Endothelial cell of umbilical vein (primary cell): ENCODE measurements at regions not wholly inside any gene's neighbourhood (a gene's known extent, or its start where the extent isn't known, plus 50 kb on each side); places are given as distances from the start of the nearest gene placed in this dataset.

Source experiments
- BruUV-seq: library from RNA; stranded (reverse); fragments of 400-500 nt; replicated peaks from 2 replicates; lab custom pipeline; 2021; lab: Mats Ljungman, UMichigan
- CTCF ChIA-PET: fragments of 300-600, 350-600 bp; sonication (Branson Sonifier 250); formaldehyde crosslinking; loops from one replicate; lab custom pipeline; 2021; ENCODE audit warnings: antibody characterized with exemption, inconsistent platforms; lab: Charles Lee
- POLR2A ChIA-PET: fragments of 300-600, 350-600 bp; sonication (Branson Sonifier 250); formaldehyde crosslinking; loops from one replicate; lab custom pipeline; 2021; ENCODE audit warnings: antibody characterized with exemption, inconsistent platforms; lab: Charles Lee
- DNase-seq: peaks from one replicate; pipeline ENCODE4 v3.0.0-alpha.2; 2011; ENCODE audit warnings: low read depth, low spot score
- FAIRE-seq: peaks from 2 replicates; lab custom pipeline; 2011; peaks lifted over from hg19 to GRCh38; lab: Jason Lieb, UNC
- H2AFZ ChIP-seq: 2 replicates; pipeline ENCODE4 v1.6.0; 2012; ENCODE audit warnings: low read depth, low read length, control low read depth, inconsistent platforms
- H3K27ac ChIP-seq: 2 replicates; pipeline ENCODE4 v1.5.1; 2011; ENCODE audit warnings: low read depth, mild to moderate bottlenecking, control low read depth, low read length, moderate library complexity; ENCODE audit not compliant: insufficient read depth
- H3K27me3 ChIP-seq, 2 experiments: 2 replicates each; pipeline versions ENCODE4 v1.6.0 to v1.6.1; 2011; ENCODE audit warnings: low read length in 2 of 2, mixed read lengths in 1 of 2; ENCODE audit not compliant: control insufficient read depth in 2 of 2, insufficient read depth in 2 of 2
- H3K36me3 ChIP-seq, 2 experiments: 2 replicates in 1 of 2; 3 replicates in 1 of 2; pipeline ENCODE4 v1.5.1; 2011; ENCODE audit warnings: low read length in 2 of 2, mild to moderate bottlenecking in 1 of 2, moderate library complexity in 1 of 2; ENCODE audit not compliant: control insufficient read depth in 2 of 2, insufficient read depth in 2 of 2; ENCODE audit errors: extremely low read depth in 1 of 2
- H3K4me1 ChIP-seq: 3 replicates; pipeline ENCODE4 v1.5.1; 2011; ENCODE audit warnings: mild to moderate bottlenecking, low read length; ENCODE audit not compliant: control insufficient read depth, insufficient read depth; ENCODE audit errors: extremely low read depth
- H3K4me2 ChIP-seq: 2 replicates; pipeline ENCODE4 v1.6.1; 2011; ENCODE audit warnings: low read length, control low read depth, mixed read lengths; ENCODE audit not compliant: insufficient read depth
- H3K4me3 ChIP-seq, 3 experiments: fragments of 200-600 bp in 1 of 3; sonication (generic), shearing (Covaris generic) in 1 of 3; replicated peaks in 1 of 3; 2 replicates each; pipeline ENCODE4 v1.5.1; 2011 to 2016; ENCODE audit warnings: control low read depth in 3 of 3, low read length in 3 of 3, mild to moderate bottlenecking in 2 of 3, inconsistent platforms in 1 of 3, low read depth in 1 of 3, moderate library complexity in 1 of 3; ENCODE audit not compliant: insufficient read depth in 1 of 3
- H3K79me2 ChIP-seq: 2 replicates; pipeline ENCODE4 v1.6.0; 2012; ENCODE audit warnings: low read length, inconsistent platforms; ENCODE audit not compliant: control insufficient read depth, insufficient read depth
- H3K9ac ChIP-seq: replicated peaks from 2 replicates; pipeline ENCODE3; 2011; ENCODE audit warnings: low read length, control low read depth; ENCODE audit not compliant: insufficient read depth; ENCODE audit errors: extremely low read depth
- H3K9me1 ChIP-seq: replicated peaks from 3 replicates; pipeline ENCODE4 v1.6.0; 2011; ENCODE audit warnings: mild to moderate bottlenecking, low read length; ENCODE audit not compliant: control insufficient read depth, insufficient read depth; ENCODE audit errors: extremely low read depth
- H3K9me3 ChIP-seq: replicated peaks from 2 replicates; pipeline ENCODE4 v1.5.1; 2012; ENCODE audit warnings: low read length, inconsistent platforms; ENCODE audit not compliant: control insufficient read depth, insufficient read depth
- H4K20me1 ChIP-seq: replicated peaks from 2 replicates; pipeline ENCODE3; 2011; ENCODE audit warnings: mild to moderate bottlenecking, low read length; ENCODE audit not compliant: control insufficient read depth, insufficient read depth; ENCODE audit errors: extremely low read depth
- CTCF ChIP-seq, 2 donors: IDR thresholded peaks; 1 replicate in 1 of 2; 2 replicates in 1 of 2; pipeline ENCODE4 v1.5.1; 2011; ENCODE audit warnings: low read length in 2 of 2, mild to moderate bottlenecking in 2 of 2, moderate library complexity in 2 of 2, control low read depth in 1 of 2, inconsistent platforms in 1 of 2, low read depth in 1 of 2; ENCODE audit not compliant: insufficient read depth in 1 of 2; ENCODE audit errors: extremely low read depth in 1 of 2
- EZH2 ChIP-seq: IDR thresholded peaks from 2 replicates; pipeline ENCODE4 v1.6.1; 2012; ENCODE audit warnings: borderline replicate concordance, low read depth, mild to moderate bottlenecking, moderate library complexity, low read length, inconsistent platforms; ENCODE audit not compliant: severe bottlenecking
- FOS ChIP-seq: IDR thresholded peaks from 2 replicates; pipeline ENCODE4 v1.6.1; 2011; ENCODE audit warnings: mild to moderate bottlenecking, low read length, moderate library complexity, borderline replicate concordance; ENCODE audit not compliant: insufficient read depth
- GATA2 ChIP-seq: IDR thresholded peaks from 2 replicates; pipeline ENCODE4 v1.7.0; 2011; ENCODE audit warnings: low read depth, mild to moderate bottlenecking, moderate library complexity, mixed read lengths, low read length; ENCODE audit not compliant: insufficient read length, insufficient read depth
- JUN ChIP-seq: IDR thresholded peaks from 2 replicates; pipeline ENCODE4 v1.6.1; 2011; ENCODE audit warnings: borderline replicate concordance, low read depth; ENCODE audit not compliant: insufficient read length, insufficient read depth
- MAX ChIP-seq: IDR thresholded peaks from 2 replicates; pipeline ENCODE4 v1.6.1; 2011; ENCODE audit not compliant: insufficient read depth, insufficient read length
- MYC ChIP-seq: IDR thresholded peaks from one replicate; pipeline ENCODE4 v1.6.1; 2011; ENCODE audit warnings: mild to moderate bottlenecking, low read depth, low read length
- POLR2A ChIP-seq: IDR thresholded peaks from 2 replicates; pipeline ENCODE4 v1.6.1; 2012; ENCODE audit warnings: low read depth, mild to moderate bottlenecking, control low read depth, low read length
- POLR2AphosphoS5 ChIP-seq: IDR thresholded peaks from 2 replicates; pipeline ENCODE4 v1.6.1; 2012; ENCODE audit warnings: low read depth, mild to moderate bottlenecking, control low read depth, low read length, moderate library complexity; ENCODE audit not compliant: insufficient read depth
- dilution Hi-C: fragments of 300-500 bp; cut with MboI; formaldehyde crosslinking; loops from one replicate; pipeline ENCODE4 v1.15.0; 2019; ENCODE audit warnings: low sequenced_read_pairs; ENCODE audit not compliant: extremely low pct_ligation_motif_present
- intact Hi-C: fragments of 100-400 bp; cut with micrococcal nuclease; formaldehyde crosslinking; loops from one replicate; pipeline ENCODE4 v1.10.0; 2022

- no peaks in the 10 kb centered on the region for H3K4me1 ChIP-seq
- no peaks in the 10 kb centered on the region for H3K9me1 ChIP-seq
- H3K27me3 ChIP-seq, result peaks cover 3 to 6% of the 10 kb centered on the region in 2 experiments
- H2AFZ ChIP-seq, result no peak overlapping the region
- H3K9ac ChIP-seq, result no peak overlapping the region
- no peak overlapping the region for H3K4me2 ChIP-seq
- no peaks in the 10 kb centered on the region for H3K36me3 ChIP-seq
- dilution Hi-C loops (no loop called here), intact Hi-C loops (no loop called here)
- POLR2A ChIA-PET, result no interaction called here
- no peak overlapping the region for H3K4me3 ChIP-seq
- CTCF ChIA-PET, result interaction anchor here (1.6 kb wide), 1 partner anchor 10 kb away, joined by 3 read pairs; no protein-coding TSS in a partner anchor
- no peaks in the 10 kb centered on the region for H3K9me3 ChIP-seq
- H3K79me2 ChIP-seq, result no peaks in the 10 kb centered on the region
- TF ChIP-seq FOS (no peak), MYC (no peak), MAX (no peak), EZH2 (no peak), JUN (no peak), CTCF (IDR thresholded peaks at IDR 0.05; ENCODE audit: extremely low read depth in 1 of 2, insufficient read depth in 1 of 2, low read depth in 1 of 2, low read length in 2 of 2) (no peak), POLR2AphosphoS5 (no peak), GATA2 (no peak), POLR2A (no peak)
- BruUV-seq, result no TSS peak
- H3K27ac ChIP-seq, result no peak overlapping the region
- no peak for DNase-seq
- no peak for FAIRE-seq
- no peaks in the 10 kb centered on the region for H4K20me1 ChIP-seq
These were observed 53.5 kb upstream of the KLF3 start for GRCh38 chr4:38610521-38610920.
